AG04449 (cell line): ENCODE measurements at regions not wholly inside any gene's neighbourhood (a gene's known extent, or its start where the extent isn't known, plus 50 kb on each side); places are given as distances from the start of the nearest gene placed in this dataset.

Experiments
- CTCF ChIA-PET: fragments of 350-600 bp; formaldehyde crosslinking; extraction: SDS; loops from one replicate; lab custom pipeline; 2021; ENCODE audit warnings: antibody characterized with exemption; lab: Yijun Ruan, JAX
- POLR2A ChIA-PET: fragments of 400-600, 350-600 bp; formaldehyde crosslinking; extraction: SDS; loops from one replicate; lab custom pipeline; 2020; ENCODE audit warnings: antibody characterized with exemption, inconsistent platforms; lab: Yijun Ruan, JAX
- DNase-seq: peaks from one replicate; pipeline ENCODE4 v3.0.0-alpha.2; 2010; ENCODE audit warnings: low read depth, low spot score
- H3K4me3 ChIP-seq: 2 replicates; pipeline ENCODE4 v1.5.1; 2011; ENCODE audit warnings: low read depth, mild to moderate bottlenecking, control low read depth, low read length
- CTCF ChIP-seq: IDR thresholded peaks from one replicate; pipeline ENCODE4 v1.5.1; 2011; ENCODE audit warnings: mild to moderate bottlenecking, moderate library complexity, low read length, control low read depth, inconsistent platforms; ENCODE audit not compliant: insufficient read depth; ENCODE audit errors: missing control alignments

- DNase-seq: no peak
- CTCF ChIA-PET: no interaction called here
- no peak overlapping the region for H3K4me3 ChIP-seq
- no peak for TF ChIP-seq CTCF
- POLR2A ChIA-PET: no interaction called here
These were observed 325.1 kb downstream of the GADD45G start for GRCh38 chr9:89929673-89930480.

DNA sequence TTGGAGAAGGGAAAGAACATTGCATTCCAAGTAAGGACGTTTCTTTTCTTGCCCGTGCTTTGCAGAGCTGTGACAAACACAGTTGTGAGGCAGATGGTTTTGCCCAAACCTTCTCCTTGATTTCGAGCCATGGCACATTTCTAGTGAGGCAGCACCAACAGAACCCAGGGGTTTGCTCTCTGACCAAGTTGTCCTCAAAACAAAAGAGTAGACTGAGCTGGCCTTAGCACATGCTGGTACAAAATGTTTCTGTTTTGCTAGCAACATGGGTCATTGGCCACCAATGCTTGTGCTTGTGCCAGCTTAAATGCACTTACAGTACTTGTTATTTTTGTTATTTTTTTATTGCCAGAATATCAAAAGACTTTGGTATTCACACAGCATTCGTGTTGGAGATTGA is 328.8 kb downstream of the GADD45G start:
- TF ChIP-seq CTCF: no peak
- DNase-seq: no peak
- ChIA-PET POLR2A (no interaction called here), CTCF (no interaction called here)
- H3K4me3 ChIP-seq: no peak overlapping the region

- no peak for TF ChIP-seq CTCF
- ChIA-PET POLR2A (no interaction called here), CTCF (interaction anchor here (1.6 kb wide), 1 partner anchor 11 kb away, joined by 3 read pairs; no protein-coding TSS in a partner anchor)
- DNase-seq: no peak
- H3K4me3 ChIP-seq: no peak overlapping the region
These were observed 330.3 kb downstream of the GADD45G start for GRCh38 chr9:89935115-89935514.

DNA sequence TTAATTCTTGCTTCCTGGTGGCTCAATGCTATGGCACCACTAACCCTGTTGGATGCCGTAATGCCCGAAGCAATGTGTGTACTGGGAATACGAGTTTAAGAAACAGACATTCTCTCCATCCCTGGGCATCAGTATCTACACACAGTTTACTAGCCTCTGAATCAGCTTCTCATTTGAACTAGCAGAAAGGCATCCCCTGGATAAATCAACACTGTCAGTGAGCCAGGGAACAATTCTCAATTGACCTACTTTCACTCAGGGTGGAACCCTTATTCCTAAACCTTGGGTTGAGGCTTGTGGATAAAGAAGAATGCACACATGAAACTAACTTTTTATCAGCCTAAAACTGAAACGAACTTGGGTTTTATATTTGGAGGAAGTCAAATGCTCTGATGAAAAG is 331.0 kb downstream of the GADD45G start:
- H3K4me3 ChIP-seq: no peak overlapping the region
- TF ChIP-seq CTCF: no peak
- ChIA-PET POLR2A (no interaction called here), CTCF (interaction anchor here (0.6 to 1.6 kb wide), 2 partner anchors 12 to 130 kb away, joined by 3 read pairs; no protein-coding TSS in a partner anchor)
- DNase-seq: no peak

DNA sequence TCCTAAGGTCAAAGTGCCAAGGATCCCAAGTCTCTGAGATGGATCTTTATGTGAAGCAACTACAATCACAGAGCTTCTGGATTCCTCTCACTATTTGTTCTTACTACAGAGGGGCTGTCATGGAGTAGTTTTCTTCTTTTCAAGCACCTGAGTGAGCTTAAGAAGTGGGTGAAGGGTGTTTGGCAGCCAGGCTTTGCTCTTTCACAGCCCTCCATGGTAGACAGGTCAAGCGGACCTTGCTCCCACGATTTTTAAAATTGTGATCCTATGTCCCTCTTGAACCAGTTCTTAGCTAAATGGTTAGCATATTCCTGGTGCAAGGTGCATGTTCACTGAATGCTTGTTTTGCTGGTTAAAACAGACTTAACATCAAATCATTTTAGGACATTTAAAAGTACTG is 332.2 kb downstream of the GADD45G start:
- ChIA-PET POLR2A (no interaction called here), CTCF (no interaction called here)
- no peak for TF ChIP-seq CTCF
- H3K4me3 ChIP-seq: no peak overlapping the region
- DNase-seq: no peak

- TF ChIP-seq CTCF: no peak
- CTCF ChIA-PET: no interaction called here
- POLR2A ChIA-PET: no interaction called here
- H3K4me3 ChIP-seq: no peak overlapping the region
- DNase-seq: no peak
These were observed 334.4 kb downstream of the GADD45G start for GRCh38 chr9:89939181-89939580.
